ENCODE measurements at regions not wholly inside any gene's neighbourhood (a gene's known extent, or its start where the extent isn't known, plus 50 kb on each side); places are given as distances from the start of the nearest gene placed in this dataset.

DNA sequence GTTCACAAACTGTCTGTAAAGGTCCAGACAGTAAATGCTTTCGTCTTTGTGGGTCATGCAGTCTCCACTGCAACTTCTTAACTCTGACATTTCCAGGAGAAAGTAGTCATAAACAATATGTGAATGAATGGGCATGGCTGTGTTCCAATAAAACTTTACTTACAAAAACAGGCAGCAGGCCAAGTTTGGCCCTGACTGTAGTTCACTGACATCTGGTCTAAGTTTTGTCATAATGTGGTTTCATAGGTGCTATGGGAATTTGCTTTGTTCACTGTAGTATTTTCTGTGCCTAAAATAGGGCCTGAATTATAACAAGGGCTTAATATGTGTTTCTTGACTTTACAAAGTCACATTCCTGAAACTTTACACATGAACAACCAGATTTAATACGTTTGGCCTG lies 186.0 kb upstream of the KBTBD8 start:
- TF ChIP-seq, protein P1, sequence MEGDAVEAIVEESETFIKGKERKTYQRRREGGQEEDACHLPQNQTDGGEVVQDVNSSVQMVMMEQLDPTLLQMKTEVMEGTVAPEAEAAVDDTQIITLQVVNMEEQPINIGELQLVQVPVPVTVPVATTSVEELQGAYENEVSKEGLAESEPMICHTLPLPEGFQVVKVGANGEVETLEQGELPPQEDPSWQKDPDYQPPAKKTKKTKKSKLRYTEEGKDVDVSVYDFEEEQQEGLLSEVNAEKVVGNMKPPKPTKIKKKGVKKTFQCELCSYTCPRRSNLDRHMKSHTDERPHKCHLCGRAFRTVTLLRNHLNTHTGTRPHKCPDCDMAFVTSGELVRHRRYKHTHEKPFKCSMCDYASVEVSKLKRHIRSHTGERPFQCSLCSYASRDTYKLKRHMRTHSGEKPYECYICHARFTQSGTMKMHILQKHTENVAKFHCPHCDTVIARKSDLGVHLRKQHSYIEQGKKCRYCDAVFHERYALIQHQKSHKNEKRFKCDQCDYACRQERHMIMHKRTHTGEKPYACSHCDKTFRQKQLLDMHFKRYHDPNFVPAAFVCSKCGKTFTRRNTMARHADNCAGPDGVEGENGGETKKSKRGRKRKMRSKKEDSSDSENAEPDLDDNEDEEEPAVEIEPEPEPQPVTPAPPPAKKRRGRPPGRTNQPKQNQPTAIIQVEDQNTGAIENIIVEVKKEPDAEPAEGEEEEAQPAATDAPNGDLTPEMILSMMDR (conservative IDR thresholded peaks at IDR 0.05): no peak
- no peak for TF ChIP-seq EZH2 (IDR thresholded peaks at IDR 0.05; ENCODE audit: low read depth)
